HCT116 (cell line): ENCODE measurements at regions not wholly inside any gene's neighbourhood (a gene's known extent, or its start where the extent isn't known, plus 50 kb on each side); places are given as distances from the start of the nearest gene placed in this dataset.
A peak's percentile ranks its signal among the peaks of the same experiment; 100 is the strongest.

Experiments
- ATAC-seq: fragments of 200-7000 bp; cut with Tn5 transposase; 2 replicates; pipeline ENCODE4 v1.9.1; 2020; ENCODE audit warnings: mild to moderate bottlenecking, moderate library complexity
- BruUV-seq: library from RNA; stranded (reverse); fragments of 400-500 nt; replicated peaks from 2 replicates; lab custom pipeline; 2021; lab: Mats Ljungman, UMichigan
- CTCF ChIA-PET: fragments of 300-600 bp; sonication (Branson Sonifier 250); formaldehyde crosslinking; loops from one replicate; lab custom pipeline; 2021; ENCODE audit warnings: antibody characterized with exemption; lab: Charles Lee
- POLR2A ChIA-PET: fragments of 300-600, 350-600 bp; sonication (Branson Sonifier 250); formaldehyde crosslinking; loops from one replicate; lab custom pipeline; 2021; ENCODE audit warnings: antibody characterized with exemption; lab: Charles Lee
- RAD21 ChIA-PET, 2 experiments: fragments of 300-600 bp; sonication (Branson Sonifier 250); formaldehyde crosslinking; loops; one replicate each; lab custom pipeline; 2023; ENCODE audit warnings: low total read pairs in 2 of 2; ENCODE audit not compliant: uncharacterized antibody in 2 of 2, unreplicated experiment in 2 of 2, low non-redundant PET in 1 of 2; lab: Charles Lee
- DNase-seq: peaks from one replicate; pipeline ENCODE4 v3.0.0-alpha.2; 2010; ENCODE audit warnings: low read depth, low spot score
- H2AFZ ChIP-seq: fragments of 200-600 bp; shearing (Covaris generic), sonication (generic); 2 replicates; pipeline ENCODE4 v1.6.1; 2017; ENCODE audit warnings: low read depth, mixed run types, mixed read lengths, antibody characterized with exemption, low read length; ENCODE audit not compliant: poor library complexity, severe bottlenecking
- H3K27ac ChIP-seq: 2 replicates; pipeline ENCODE4 v1.5.1; 2012; ENCODE audit warnings: low read depth, low read length
- H3K27me3 ChIP-seq: fragments of 200-600 bp; sonication (generic); 2 replicates; pipeline ENCODE4 v1.6.1; 2016; ENCODE audit warnings: mixed run types, low read length, mixed read lengths; ENCODE audit not compliant: insufficient read depth
- H3K36me3 ChIP-seq, 2 experiments: fragments of 200-500 bp in 1 of 2; fragments of 200-600 bp in 1 of 2; sonication (Bioruptor generic) in 1 of 2; sonication (generic) in 1 of 2; 2 replicates each; pipeline versions ENCODE4 v1.5.1 to v1.6.1; 2014 to 2016; ENCODE audit warnings: low read length in 2 of 2, inconsistent platforms in 1 of 2, mixed read lengths in 1 of 2, mixed run types in 1 of 2; ENCODE audit not compliant: insufficient read depth in 2 of 2, control insufficient read depth in 1 of 2
- H3K4me1 ChIP-seq, 2 experiments: fragments of 200-600 bp in 1 of 2; sonication (generic) in 1 of 2; 2 replicates each; pipeline versions ENCODE4 v1.5.1 to v1.6.1; 2012 to 2017; ENCODE audit warnings: low read length in 2 of 2, inconsistent platforms in 1 of 2, mild to moderate bottlenecking in 1 of 2, mixed read lengths in 1 of 2, mixed run types in 1 of 2, moderate library complexity in 1 of 2; ENCODE audit not compliant: insufficient read depth in 2 of 2, control insufficient read depth in 1 of 2
- H3K4me2 ChIP-seq: fragments of 200-600 bp; sonication (generic); 2 replicates; pipeline ENCODE4 v1.6.1; 2017; ENCODE audit warnings: mixed run types, low read length, mixed read lengths
- H3K4me3 ChIP-seq, 2 experiments: fragments of 200-600 bp in 1 of 2; sonication (generic) in 1 of 2; replicated peaks in 1 of 2; 2 replicates each; pipeline ENCODE4 v1.5.1; 2011 to 2016; ENCODE audit warnings: low read length in 2 of 2, control low read depth in 1 of 2, low read depth in 1 of 2, mild to moderate bottlenecking in 1 of 2, mixed read lengths in 1 of 2, mixed run types in 1 of 2
- H3K79me2 ChIP-seq: fragments of 200-600 bp; sonication (generic); 2 replicates; pipeline ENCODE4 v1.6.1; 2017; ENCODE audit warnings: mild to moderate bottlenecking, mixed run types, low read length, moderate library complexity, mixed read lengths; ENCODE audit not compliant: insufficient read depth
- H3K9ac ChIP-seq: fragments of 200-600 bp; sonication (generic); 2 replicates; pipeline ENCODE4 v1.6.1; 2016; ENCODE audit warnings: low read length, mixed read lengths
- H3K9me2 ChIP-seq: fragments of 200-600 bp; sonication (generic), shearing (Covaris generic); 2 replicates; pipeline ENCODE4 v1.6.1; 2017; ENCODE audit warnings: mixed run types, mild to moderate bottlenecking, moderate library complexity; ENCODE audit not compliant: insufficient read depth
- H3K9me3 ChIP-seq, 2 experiments: fragments of 200-500 bp in 1 of 2; fragments of 200-600 bp in 1 of 2; sonication (Bioruptor generic) in 1 of 2; sonication (generic) in 1 of 2; 2 replicates each; pipeline ENCODE4 v1.6.1; 2014 to 2017; ENCODE audit warnings: low read length in 2 of 2, mixed read lengths in 2 of 2, inconsistent platforms in 1 of 2, low read depth in 1 of 2, mild to moderate bottlenecking in 1 of 2, mixed run types in 1 of 2, moderate library complexity in 1 of 2; ENCODE audit not compliant: control insufficient read depth in 1 of 2, insufficient read depth in 1 of 2
- H4K20me1 ChIP-seq: fragments of 200-600 bp; sonication (generic), shearing (Covaris generic); 2 replicates; pipeline ENCODE4 v1.6.1; 2017; ENCODE audit warnings: mixed run types, mild to moderate bottlenecking, moderate library complexity; ENCODE audit not compliant: insufficient read depth
- CBX3 ChIP-seq: IDR thresholded peaks from 2 replicates; pipeline ENCODE4 v1.6.1; 2012; ENCODE audit warnings: low read depth
- EGR1 ChIP-seq: IDR thresholded peaks from 2 replicates; pipeline ENCODE4 v1.6.1; 2012; ENCODE audit warnings: low read depth
- ELF1 ChIP-seq: IDR thresholded peaks from 2 replicates; pipeline ENCODE4 v1.6.1; 2012; ENCODE audit warnings: low read depth, borderline replicate concordance
- EZH2phosphoT487 ChIP-seq: fragments of 200-600 bp; IDR thresholded peaks from 2 replicates; pipeline ENCODE4 v1.6.1; 2018; ENCODE audit warnings: antibody characterized with exemption, borderline replicate concordance
- POLR2AphosphoS5 ChIP-seq: IDR thresholded peaks from 2 replicates; pipeline ENCODE4 v1.6.1; 2011; ENCODE audit warnings: mild to moderate bottlenecking, low read depth, low read length, moderate library complexity
- SIN3A ChIP-seq: IDR thresholded peaks from 2 replicates; pipeline ENCODE4 v1.6.1; 2012; ENCODE audit warnings: low read depth
- SP1 ChIP-seq: IDR thresholded peaks from 2 replicates; pipeline ENCODE4 v1.6.1; 2012; ENCODE audit warnings: low read depth
- TCF7L2 ChIP-seq: IDR thresholded peaks from 2 replicates; pipeline ENCODE4 v1.7.0; 2011; ENCODE audit warnings: borderline replicate concordance, inconsistent platforms; ENCODE audit not compliant: insufficient read depth, insufficient read length; ENCODE audit errors: extremely low read depth
- YY1 ChIP-seq: IDR thresholded peaks from 2 replicates; pipeline ENCODE4 v1.6.1; 2011; ENCODE audit warnings: low read length, low read depth, moderate library complexity, mild to moderate bottlenecking; ENCODE audit not compliant: insufficient replicate concordance; ENCODE audit errors: extremely low read depth
- ZNF274 ChIP-seq: fragments of 200-500 bp; sonication (Bioruptor generic); IDR thresholded peaks from 2 replicates; pipeline ENCODE4 v1.6.1; 2014; ENCODE audit warnings: mild to moderate bottlenecking, low read depth, low read length, inconsistent platforms
- intact Hi-C: fragments of 100-400 bp; cut with micrococcal nuclease; formaldehyde crosslinking; loops from 2 replicates; pipeline ENCODE4 v1.10.0; 2022
- TF ChIP-seq, protein P1 (sequence below): IDR thresholded peaks from 2 replicates; pipeline ENCODE4 v1.6.1; 2011; ENCODE audit warnings: mild to moderate bottlenecking, low read length, moderate library complexity; ENCODE audit not compliant: insufficient replicate concordance; ENCODE audit errors: extremely low read depth

GRCh38 chr6:8181160-8181881 lies 79.0 kb upstream of the EEF1E1 start:
- H2AFZ ChIP-seq: peak overlapping the region; percentile 1
- H3K4me1 ChIP-seq: peaks cover 18 to 22% of the 10 kb centered on the region in 2 experiments
- H3K9me2 ChIP-seq: no peaks in the 10 kb centered on the region
- H3K4me3 ChIP-seq: no peak overlapping the region
- TF ChIP-seq POLR2AphosphoS5 (no peak), SP1 (no peak), EZH2phosphoT487 (no peak), CBX3 (no peak), TCF7L2 (no peak), ELF1 (no peak), EGR1 (no peak), YY1 (no peak), SIN3A (no peak), ZNF274 (no peak)
- TF ChIP-seq, protein P1, sequence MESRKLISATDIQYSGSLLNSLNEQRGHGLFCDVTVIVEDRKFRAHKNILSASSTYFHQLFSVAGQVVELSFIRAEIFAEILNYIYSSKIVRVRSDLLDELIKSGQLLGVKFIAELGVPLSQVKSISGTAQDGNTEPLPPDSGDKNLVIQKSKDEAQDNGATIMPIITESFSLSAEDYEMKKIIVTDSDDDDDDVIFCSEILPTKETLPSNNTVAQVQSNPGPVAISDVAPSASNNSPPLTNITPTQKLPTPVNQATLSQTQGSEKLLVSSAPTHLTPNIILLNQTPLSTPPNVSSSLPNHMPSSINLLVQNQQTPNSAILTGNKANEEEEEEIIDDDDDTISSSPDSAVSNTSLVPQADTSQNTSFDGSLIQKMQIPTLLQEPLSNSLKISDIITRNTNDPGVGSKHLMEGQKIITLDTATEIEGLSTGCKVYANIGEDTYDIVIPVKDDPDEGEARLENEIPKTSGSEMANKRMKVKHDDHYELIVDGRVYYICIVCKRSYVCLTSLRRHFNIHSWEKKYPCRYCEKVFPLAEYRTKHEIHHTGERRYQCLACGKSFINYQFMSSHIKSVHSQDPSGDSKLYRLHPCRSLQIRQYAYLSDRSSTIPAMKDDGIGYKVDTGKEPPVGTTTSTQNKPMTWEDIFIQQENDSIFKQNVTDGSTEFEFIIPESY: no peak
- TF ChIP-seq, all 23 proteins: peak for 0
- ChIA-PET CTCF (no interaction called here), POLR2A (no interaction called here), RAD21 (no interaction called here)
- Histone ChIP-seq H3K4me2 (no peak overlapping the region), H3K27me3 (0 out of 2 replicates have a peak, but pooled peaks cover 5% of the 10 kb centered on the region), H4K20me1 (no peaks in the 10 kb centered on the region), H3K79me2 (no peaks in the 10 kb centered on the region), H3K27ac (no peak overlapping the region), H3K9ac (no peak overlapping the region), H3K9me3 (no peaks in the 10 kb centered on the region), H3K36me3 (no peaks in the 10 kb centered on the region)
- intact Hi-C loops: no loop called here
- ATAC-seq: no peak
- no peak for DNase-seq
- no TSS peak for BruUV-seq
